Dermis microvascular lymphatic vessel endothelial cell (primary cell): ENCODE measurements at regions not wholly inside any gene's neighbourhood (a gene's known extent, or its start where the extent isn't known, plus 50 kb on each side); places are given as distances from the start of the nearest gene placed in this dataset.
"Not testable (repeated sequence)": the region's sequence is repeated elsewhere in the genome, so short reads cannot be mapped to it uniquely, and the experiment has no call there.

Experiments
- DNase-seq, 2 donors: peaks; one replicate each; pipeline versions ENCODE4 v3.0.0 to v3.0.0-alpha.2; 2010; ENCODE audit warnings: low read depth in 2 of 2

DNA sequence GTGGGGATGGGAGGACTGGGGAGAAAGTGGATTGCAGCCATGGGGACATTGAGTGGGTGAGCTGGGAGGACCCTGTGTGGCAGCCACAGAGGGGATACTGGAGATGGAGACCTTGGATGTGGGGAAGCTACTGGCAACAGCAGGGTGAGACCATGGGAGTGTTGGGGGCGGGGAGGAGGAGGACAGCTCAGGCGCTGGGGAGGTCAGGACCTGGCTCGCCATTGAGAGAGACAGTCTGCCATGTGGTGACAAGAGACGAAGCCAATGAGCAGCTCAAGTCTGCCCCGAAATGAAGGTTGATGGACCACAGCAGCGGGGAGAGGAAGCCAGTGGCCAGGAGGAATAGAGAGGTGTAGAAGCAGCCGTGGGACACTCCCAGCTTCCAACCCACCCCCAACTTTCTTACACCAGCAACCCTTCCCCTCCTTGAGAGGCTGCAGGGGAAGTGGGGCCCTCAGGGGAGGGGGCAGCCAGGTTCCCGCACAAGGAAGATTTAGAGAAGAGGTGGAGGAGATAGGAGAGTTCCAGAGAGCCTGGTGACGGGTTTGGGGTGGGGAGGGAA, 118.1 kb downstream of the ASB7 start:
- no peak for DNase-seq

GRCh38 chr15:100721758-100722550, 119.6 kb downstream of the ASB7 start:
- peak; percentile 99 to 100 for DNase-seq

DNA sequence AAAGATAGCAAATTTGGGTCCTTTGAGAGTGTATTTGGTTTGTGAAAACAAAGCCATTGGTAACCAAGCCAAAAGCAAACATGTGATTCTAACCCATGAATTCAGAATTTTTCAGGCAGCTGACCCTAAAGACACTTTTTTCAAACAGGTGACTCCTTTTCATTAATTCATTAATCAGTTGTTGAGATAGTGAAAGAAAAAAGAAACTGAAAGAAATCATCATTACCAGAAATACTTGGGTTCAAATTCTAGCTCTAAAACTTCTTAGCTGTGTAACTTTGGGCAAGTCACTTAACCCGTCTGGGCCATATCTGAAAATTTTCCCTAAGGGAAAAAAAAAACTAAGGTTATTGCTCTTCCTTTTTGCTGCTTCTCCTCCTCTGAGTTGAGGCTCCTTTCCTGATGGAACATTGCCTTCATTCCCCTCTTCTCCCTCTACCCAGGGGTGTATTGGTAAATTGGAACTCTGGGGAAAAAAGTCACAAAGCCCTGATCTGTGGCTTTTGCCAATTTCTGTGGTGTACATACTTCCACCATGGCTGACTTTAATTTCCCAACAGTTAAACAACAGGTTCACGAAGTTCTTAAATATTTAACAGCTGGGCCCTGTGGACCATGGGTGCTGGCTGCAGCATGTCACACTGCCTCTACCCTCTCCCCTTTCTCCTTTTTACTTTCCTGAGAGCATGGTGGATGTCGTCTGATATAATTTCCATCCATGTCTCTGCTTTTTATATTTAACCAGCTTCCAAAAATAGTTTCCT, 120.3 kb downstream of the ASB7 start:
- no peak for DNase-seq

- DNase-seq: no peak
Observed at GRCh38 chr15:100723315-100723801, 121.0 kb downstream of the ASB7 start.

GRCh38 chr15:100725121-100726069, 123.0 kb downstream of the ASB7 start:
- DNase-seq: no peak

DNA sequence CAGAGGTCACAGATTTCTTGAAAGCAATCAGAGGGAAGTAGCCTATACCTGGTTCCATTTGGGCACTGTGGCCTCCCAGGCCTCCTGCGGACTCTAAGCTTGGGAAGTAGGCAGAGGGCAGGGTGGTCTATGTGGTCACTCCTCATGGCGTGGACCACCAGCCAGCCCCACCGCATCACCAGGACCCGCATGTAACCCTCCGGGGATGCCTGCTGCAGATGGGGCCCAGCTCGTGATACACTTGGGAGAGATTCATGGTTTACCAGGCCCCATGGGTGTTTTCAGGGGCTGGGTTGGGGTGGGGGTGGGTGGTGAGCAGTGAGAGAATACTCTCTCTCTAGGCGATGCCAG, 123.7 kb downstream of the ASB7 start:
- DNase-seq: no peak

DNA sequence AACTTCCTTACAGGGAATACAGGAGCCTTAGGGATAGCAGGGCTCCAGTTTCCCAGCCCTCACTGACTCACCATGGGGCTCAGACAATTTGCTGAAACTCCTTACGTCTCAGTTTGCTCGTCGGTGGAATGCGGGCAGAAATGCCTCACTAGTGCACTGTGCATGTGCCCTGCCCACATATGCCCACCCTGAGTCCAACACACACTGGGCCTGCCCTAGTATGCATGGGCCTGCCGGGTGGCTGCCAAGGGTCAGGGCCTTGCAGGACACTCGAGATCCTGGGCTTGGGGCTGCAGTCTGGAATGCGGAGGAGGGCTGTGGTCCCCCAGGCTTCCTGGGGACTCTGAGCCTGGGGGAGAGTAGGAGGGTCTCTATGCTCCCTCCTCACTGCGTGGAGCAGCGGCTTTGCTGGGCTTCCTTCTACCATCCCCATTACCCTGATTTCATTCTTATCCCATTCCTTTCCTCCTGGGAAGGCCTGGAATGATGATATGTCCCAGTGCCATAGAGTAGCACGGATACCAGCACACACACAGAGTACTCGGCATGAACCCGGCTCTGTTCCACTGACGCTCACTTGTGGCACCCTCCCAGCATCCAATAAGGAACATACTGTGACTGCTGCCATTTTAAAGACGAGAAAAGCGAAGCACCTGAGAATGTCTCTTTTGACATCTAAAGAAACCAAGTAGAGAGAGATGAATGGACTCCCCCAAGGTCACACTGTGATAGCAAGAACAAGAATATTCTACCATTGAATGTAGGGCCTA, 124.2 kb downstream of the ASB7 start:
- no peak for DNase-seq

GRCh38 chr15:100727291-100727851, 125.0 kb downstream of the ASB7 start:
- DNase-seq: no peak

DNA sequence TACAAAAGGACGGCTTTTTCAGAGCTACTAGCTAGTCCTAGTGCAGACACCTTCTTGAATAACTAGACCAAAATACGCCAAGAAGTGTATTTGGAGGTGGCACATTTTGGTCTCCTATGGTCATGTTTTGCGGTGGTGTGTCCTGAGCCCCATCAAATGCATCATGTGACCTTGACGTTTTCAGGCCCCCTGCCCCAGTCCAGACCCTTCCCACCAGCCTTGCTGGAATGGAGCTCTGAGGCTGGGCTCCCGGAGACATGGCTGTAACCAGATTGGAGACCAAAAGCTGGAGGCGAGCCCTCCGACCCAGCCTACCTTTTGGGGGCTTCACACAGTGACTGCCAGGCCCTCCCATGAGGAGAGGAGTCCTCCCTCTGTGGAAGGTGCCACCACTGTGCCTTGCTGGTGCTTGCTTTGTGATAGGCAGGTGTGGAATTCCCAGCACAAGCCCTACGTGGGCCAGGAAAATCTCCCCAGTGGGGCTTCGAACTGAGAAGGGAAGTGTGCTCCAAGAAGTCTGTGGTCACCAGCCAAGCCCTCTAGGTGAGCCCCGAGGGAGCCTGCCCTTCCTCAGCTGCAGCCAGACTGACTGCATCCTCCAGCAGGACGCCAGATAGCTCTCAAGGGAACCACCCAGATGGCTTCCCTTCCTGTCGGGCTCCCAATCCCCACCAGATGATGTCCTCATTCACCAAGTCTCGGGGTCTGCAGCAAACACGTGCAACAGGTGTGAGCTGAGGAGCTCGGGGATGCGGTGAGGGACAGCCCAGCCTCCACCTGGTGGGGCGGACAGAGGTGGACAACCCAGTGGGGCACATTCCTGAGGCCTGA, 126.2 kb downstream of the ASB7 start:
- DNase-seq: no peak

- no peak for DNase-seq
Observed at GRCh38 chr15:100729461-100729860, 127.1 kb downstream of the ASB7 start.

GRCh38 chr15:100730129-100730528, 127.7 kb downstream of the ASB7 start:
- no peak for DNase-seq

- no peak for DNase-seq
Observed at GRCh38 chr15:100730655-100731266, 128.4 kb downstream of the ASB7 start.

- no peak for DNase-seq
Observed at GRCh38 chr15:100731267-100732152, 129.1 kb downstream of the ASB7 start.

DNA sequence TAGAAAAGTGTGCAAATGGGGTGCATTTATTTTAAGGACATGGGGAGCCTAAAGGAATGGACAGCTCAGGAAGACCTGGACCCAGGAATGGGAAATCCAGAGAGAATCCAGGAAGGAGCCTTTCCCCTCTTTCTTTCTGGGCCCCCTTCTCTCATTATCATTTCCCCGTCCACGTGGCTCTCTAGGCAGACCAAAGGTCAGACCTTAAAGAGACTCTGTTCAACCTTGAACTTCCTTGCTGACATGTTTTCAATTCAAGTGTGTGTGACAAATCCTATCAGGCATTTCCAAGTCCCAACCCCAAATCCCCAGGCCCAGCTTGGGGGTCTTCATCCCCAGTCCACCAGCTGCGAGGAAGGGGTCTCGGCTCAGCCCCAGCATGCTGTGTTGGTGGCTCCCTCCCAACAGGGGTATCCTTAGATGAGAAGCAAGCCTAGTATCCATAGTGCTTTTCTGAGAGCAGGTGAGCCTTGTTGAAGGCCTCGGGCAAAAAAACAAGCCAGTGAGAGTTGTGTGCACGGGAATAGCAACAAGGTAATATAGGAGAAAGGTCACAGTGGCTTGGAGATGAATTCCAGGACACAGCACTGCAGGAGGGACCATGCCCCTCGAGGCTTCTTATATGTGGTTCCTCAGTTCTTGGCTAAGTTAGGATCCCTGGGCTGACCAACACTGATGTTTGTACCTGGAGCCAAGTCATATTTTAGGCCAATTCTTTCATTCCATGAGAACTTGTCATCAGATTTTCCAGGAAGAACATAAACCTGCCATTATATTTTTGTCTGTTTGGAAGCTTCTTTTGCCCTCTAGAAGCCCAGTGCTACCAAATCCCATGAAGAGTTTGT, 130.0 kb downstream of the ASB7 start:
- DNase-seq: no peak

- peak; percentile 39 to 48 for DNase-seq
Observed at GRCh38 chr15:100733101-100733842, 130.9 kb downstream of the ASB7 start.

- not testable (repeated sequence) for DNase-seq
Observed at GRCh38 chr15:100733843-100734185, 131.4 kb downstream of the ASB7 start.
